GM21367 (cell line): ENCODE measurements at regions not wholly inside any gene's neighbourhood (a gene's known extent, or its start where the extent isn't known, plus 50 kb on each side); places are given as distances from the start of the nearest gene placed in this dataset.

Experiments used
- ATAC-seq: cut with Tn5 transposase; IDR thresholded peaks from one replicate; pipeline ENCODE4 v1.9.1; 2021; ENCODE audit not compliant: unreplicated experiment

GRCh38 chr1:37085393-37085792 is 51.1 kb upstream of the GRIK3 start:
- no peak for ATAC-seq

DNA sequence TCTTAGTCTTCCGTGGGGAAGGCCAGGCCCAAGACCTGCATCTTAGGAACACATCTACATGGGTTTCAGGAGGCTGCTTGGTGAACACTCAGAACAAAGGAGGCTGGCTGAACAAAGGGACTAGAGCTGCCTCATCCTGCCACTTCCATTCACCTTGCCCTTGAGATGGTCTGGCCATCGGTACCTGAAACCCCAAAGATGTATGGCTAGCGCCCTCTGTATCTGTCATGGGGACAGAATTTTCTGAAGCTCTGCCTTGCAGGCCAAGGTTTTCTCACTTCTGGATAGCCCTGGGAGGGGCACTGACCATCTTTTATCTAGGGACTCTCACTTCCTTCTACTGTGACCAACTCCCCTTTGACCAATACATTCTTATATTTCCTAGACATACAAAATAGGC is 55.4 kb upstream of the GRIK3 start:
- ATAC-seq = no peak

DNA sequence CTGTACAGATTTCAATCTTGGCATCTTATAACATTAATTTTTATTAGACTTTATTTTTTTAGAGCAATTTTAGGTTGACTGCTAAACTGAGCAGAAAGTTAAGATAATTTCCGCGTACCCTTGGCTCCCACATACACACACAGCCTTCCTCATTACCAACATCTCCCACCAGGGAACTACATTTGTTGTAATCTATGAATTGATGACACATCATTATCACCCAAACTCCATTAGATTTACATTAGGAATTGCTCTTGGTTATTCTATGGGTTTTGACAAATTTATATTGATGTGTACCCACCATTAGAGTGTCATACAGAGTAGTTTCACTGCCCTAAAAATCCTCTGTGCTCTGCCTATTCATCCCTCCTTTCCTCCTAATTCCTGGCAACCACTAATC is 56.4 kb upstream of the GRIK3 start:
- no peak for ATAC-seq

DNA sequence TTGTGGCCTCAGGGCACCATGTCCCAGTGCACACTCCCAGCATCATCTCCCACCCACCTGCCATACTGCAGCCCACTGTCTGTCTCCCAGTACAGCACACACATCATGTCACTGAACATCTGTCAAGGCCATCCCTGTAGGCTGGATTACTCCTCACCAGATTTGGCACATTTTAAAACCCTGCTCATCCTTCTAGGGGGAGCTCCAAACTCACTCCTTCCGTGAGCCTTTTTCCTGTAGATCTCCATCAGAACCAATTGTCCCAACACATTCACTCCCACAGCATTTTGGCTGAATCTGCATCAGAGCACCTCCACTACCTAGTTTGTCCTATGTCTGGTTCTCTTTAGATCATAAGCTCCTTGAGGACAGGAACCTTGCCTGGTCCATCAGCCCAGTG is 58.6 kb upstream of the GRIK3 start:
- ATAC-seq = no peak

DNA sequence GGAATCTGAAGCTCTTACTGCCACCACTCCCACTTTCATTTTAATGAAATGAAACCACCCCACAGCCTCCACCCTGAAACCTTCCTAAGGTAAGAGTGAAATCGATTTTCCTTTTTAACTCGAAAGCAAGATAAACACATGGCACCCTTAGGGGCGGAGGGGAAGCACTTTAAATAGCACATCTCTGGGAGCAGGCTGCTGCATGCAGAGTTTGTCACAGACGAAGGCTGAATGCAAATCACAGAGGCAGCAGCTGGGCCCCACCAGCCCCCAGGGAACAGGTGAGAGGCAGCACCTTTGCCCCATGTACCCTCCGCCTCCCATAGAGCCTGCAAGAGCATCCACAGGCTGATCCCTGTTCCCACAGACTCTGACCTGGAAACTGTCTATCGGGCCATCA is 60.0 kb upstream of the GRIK3 start:
- ATAC-seq = no peak

GRCh38 chr1:37096523-37096922 is 62.2 kb upstream of the GRIK3 start:
- no peak for ATAC-seq

DNA sequence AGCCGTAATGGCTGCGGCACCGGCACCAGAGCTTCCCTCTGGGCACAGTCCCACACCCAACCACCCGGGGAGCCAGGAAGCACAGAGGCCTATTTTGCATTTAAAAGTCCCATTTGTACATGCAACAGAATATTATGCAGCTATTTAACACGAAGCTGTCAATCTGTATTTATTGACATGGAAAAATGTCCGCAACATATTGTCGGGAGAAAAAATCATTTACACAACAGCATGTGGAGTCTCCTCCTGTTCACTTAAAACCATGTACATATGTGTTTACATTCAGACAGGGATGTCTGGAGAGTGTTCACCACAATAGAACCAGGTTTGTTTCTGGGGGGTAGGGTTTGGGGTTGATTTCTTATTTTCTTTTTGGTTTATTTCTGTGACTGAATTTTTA is 63.4 kb upstream of the GRIK3 start:
- ATAC-seq = no peak

DNA sequence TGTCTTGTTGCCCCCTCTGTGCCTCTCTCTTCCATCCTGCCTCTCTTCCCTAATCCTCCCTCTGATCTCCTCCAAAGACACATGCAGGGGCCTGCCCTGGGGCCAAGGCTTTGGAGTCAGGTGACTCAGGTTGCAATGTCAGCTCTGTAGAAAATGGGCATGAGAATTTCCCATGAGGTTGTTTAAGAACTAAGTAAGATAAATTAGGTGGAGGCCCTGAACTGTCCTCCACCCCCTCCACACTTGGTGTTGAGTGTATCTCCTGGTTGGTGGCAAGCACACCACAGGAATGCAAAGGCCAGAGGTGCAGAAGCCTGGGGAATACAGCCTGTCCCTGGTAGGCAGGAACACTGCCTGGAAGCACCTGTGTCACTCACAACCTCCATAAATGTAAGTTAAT is 63.9 kb upstream of the GRIK3 start:
- no peak for ATAC-seq

DNA sequence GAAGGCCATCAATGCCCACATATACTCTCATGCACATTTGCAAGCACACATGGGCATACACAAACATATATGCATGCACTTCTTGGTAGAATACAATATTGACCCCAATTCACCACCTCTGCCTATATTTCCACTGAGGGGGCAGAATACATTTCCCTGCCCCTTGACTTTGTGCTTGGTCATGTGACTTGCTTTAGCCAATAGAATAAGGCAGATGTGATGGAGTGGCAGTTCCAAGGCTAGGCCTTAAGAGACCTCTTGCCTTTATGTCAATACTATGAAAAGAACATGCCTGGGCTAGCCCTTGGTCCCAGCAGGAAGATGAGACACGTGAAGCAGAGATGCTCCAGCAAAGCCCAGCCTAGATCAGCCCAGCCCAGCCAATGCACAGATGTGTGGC is 66.0 kb upstream of the GRIK3 start:
- no peak for ATAC-seq

- no peak for ATAC-seq
Observed at GRCh38 chr1:37102656-37103382, 68.5 kb upstream of the GRIK3 start.

DNA sequence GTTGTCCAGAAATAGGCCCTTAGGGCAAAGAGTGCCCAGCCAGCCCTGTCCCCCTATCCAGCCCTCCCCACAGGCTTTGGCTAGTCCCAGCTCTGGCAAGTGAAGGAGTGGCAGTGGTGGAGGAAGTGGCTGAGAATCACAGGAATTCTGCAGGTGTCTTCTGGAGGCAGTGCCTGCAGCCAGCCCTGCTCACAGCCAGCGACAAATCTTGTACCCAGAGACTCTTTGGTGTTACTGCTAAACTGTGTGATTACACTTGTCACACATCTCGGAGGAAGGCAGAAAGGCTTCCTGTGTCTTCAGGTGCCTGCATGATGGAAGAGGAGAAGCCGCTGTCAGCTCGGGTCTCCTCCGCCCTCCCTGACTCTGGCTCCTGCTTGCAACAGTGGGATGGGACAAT is 71.6 kb upstream of the GRIK3 start:
- ATAC-seq = no peak

- ATAC-seq = no peak
Observed at GRCh38 chr1:37107153-37107907, 73.0 kb upstream of the GRIK3 start.

- ATAC-seq = no peak
Observed at GRCh38 chr1:37108596-37109188, 74.4 kb upstream of the GRIK3 start.

GRCh38 chr1:37112430-37112829 is 78.1 kb upstream of the GRIK3 start:
- ATAC-seq = no peak

GRCh38 chr1:37113285-37113997 is 79.1 kb upstream of the GRIK3 start:
- no peak for ATAC-seq

- no peak for ATAC-seq
Observed at GRCh38 chr1:37118790-37119189, 84.5 kb upstream of the GRIK3 start.

DNA sequence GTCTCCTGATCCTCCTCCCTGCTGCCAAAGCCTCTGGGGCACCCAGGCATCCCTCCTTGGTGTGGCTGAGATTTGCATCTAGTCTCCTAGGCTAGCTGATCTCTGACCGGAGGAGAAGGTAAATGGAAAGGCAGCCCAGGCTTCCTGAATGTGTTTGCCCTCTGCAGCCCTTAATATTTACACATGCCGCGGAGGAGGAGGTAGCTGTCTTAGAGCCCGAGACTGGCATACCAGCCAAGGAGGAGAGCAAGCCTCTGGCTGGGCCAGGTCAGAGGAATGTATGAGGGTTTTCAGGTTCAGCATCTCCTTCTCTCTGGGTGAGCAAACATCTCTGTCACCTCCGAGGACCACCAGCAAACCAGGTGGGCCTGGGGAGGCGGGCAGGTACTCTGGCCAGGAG is 86.0 kb upstream of the GRIK3 start:
- ATAC-seq = no peak

DNA sequence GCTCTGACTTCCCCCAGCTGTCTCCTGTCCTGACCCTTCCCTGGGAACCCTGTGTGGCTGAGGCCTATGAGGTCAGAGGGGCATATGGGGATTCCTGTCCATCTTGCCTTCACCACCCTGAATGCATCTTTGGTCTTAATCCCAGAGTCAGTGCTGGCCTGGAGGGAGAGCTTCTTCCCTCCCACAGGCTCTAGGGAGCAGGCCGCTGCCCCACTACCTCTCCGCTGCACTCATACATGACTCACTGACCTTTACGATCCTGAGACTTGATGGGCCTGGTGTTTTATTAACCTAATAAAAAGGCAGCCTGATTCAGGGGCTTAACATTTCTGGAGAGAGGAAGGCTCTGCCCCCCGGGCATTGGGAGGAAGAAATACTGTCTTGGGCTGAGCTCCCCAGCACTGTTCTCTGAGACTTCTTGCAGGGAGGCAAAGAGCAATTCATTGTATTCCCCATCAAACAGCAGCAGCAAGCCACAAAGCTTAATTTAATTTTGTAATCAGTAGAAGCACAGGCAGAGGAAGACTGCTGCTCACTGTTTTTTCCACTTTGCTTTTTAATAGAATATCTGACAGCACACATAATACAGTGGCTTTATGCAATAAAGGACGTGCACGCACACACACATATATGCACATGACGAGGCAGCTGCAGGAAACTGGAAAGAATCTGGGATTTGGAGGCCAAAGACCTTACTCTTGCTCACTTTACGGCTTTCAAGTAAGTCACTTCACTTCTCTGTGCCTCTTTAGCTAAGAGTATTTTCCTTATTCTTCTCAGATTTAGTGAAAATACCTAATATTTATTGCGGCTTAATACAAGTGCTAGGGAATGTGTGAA is 89.2 kb upstream of the GRIK3 start:
- ATAC-seq = no peak

DNA sequence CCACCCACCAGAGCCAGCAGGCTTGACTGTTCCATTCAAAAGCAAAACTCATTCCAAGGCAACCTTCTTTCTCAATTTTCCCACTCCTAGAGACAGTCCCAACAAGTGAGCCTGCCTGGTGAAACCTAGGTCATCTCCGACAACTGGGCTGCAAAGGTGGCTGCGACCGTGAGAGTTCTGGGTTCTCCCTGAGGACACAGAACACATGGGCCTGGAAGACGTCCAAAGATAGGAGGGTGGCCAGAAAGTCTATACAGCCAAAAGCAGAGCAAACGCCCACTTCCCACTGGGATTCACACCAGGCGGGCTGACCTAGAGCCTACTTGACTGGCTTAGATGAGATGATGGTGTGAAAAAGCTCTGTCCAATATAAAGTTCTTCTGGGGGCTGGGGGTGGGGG is 90.2 kb upstream of the GRIK3 start:
- no peak for ATAC-seq

- no peak for ATAC-seq
Observed at GRCh38 chr1:37125295-37125694, 91.0 kb upstream of the GRIK3 start.

- no peak for ATAC-seq
Observed at GRCh38 chr1:37127254-37127748, 93.0 kb upstream of the GRIK3 start.
